K562 (cell line): ENCODE measurements at regions not wholly inside any gene's neighbourhood (a gene's known extent, or its start where the extent isn't known, plus 50 kb on each side); places are given as distances from the start of the nearest gene placed in this dataset.

Experiments used
- ATAC-seq: fragments of 200-7000 bp; cut with Tn5 transposase; 3 replicates; pipeline ENCODE4 v1.9.1; 2020; ENCODE audit warnings: moderate library complexity
- BruUV-seq: library from RNA; stranded (reverse); fragments of 400-500 nt; replicated peaks from 2 replicates; lab custom pipeline; 2021; lab: Mats Ljungman, UMichigan
- CTCF ChIA-PET: fragments of 300-600 bp; formaldehyde crosslinking; extraction: SDS; loops from one replicate; lab custom pipeline; 2021; ENCODE audit warnings: low intra/inter-chr PET ratio; lab: Yijun Ruan, JAX
- POLR2A ChIA-PET: fragments of 300-600, 350-650 bp; sonication (Branson Sonifier 250); formaldehyde crosslinking; extraction: SDS; loops from one replicate; lab custom pipeline; 2021; ENCODE audit warnings: antibody characterized with exemption, inconsistent platforms; lab: Yijun Ruan, JAX
- DNase-seq, 4 experiments: peaks; one replicate each; pipeline versions ENCODE4 v3.0.0 to v3.0.0-alpha.2; 2011 to 2018; ENCODE audit warnings: low spot score in 3 of 4, mixed read lengths in 3 of 4; ENCODE audit errors: extremely low read depth in 1 of 4
- FAIRE-seq: peaks from 2 replicates; lab custom pipeline; 2011; peaks lifted over from hg19 to GRCh38; lab: Jason Lieb, UNC
- H2AFZ ChIP-seq: 2 replicates; pipeline ENCODE4 v1.6.0; 2011; ENCODE audit warnings: low read depth, low read length, control low read depth, inconsistent platforms
- H3K27ac ChIP-seq: fragments of 200-600 bp; 3 replicates; pipeline ENCODE4 v1.8.0; 2011; ENCODE audit warnings: low read depth, mild to moderate bottlenecking, control low read depth, inconsistent platforms, low read length, moderate library complexity, mixed read lengths; ENCODE audit errors: extremely low read depth
- H3K27me3 ChIP-seq, 2 experiments: fragments of 300-600 bp in 1 of 2; 2 replicates in 1 of 2; 3 replicates in 1 of 2; pipeline versions ENCODE4 v1.6.0 to v1.8.0; 2011; ENCODE audit warnings: inconsistent platforms in 2 of 2, low read length in 2 of 2, mild to moderate bottlenecking in 1 of 2, mixed read lengths in 1 of 2, moderate library complexity in 1 of 2; ENCODE audit not compliant: control insufficient read depth in 2 of 2, insufficient read depth in 2 of 2
- H3K36me3 ChIP-seq: fragments of 300-600 bp; 3 replicates; pipeline ENCODE4 v1.8.0; 2011; ENCODE audit warnings: mild to moderate bottlenecking, low read length, inconsistent platforms; ENCODE audit not compliant: control insufficient read depth, insufficient read depth
- H3K4me1 ChIP-seq, 2 experiments: fragments of 200-600 bp in 1 of 2; replicated peaks in 1 of 2; 2 replicates in 1 of 2; 3 replicates in 1 of 2; pipeline versions ENCODE4 v1.5.1 to v1.8.0; 2011; ENCODE audit warnings: inconsistent platforms in 2 of 2, low read length in 2 of 2, mild to moderate bottlenecking in 1 of 2, mixed read lengths in 1 of 2, moderate library complexity in 1 of 2; ENCODE audit not compliant: control insufficient read depth in 2 of 2, insufficient read depth in 2 of 2
- H3K4me2 ChIP-seq: 2 replicates; pipeline ENCODE4 v1.6.1; 2011; ENCODE audit warnings: low read length, control low read depth, inconsistent platforms, mixed read lengths; ENCODE audit not compliant: insufficient read depth
- H3K4me3 ChIP-seq: fragments of 200-600 bp; sonication (generic), shearing (Covaris generic); 2 replicates; pipeline ENCODE4 v1.5.1; 2016; ENCODE audit warnings: control low read depth, inconsistent platforms
- H3K79me2 ChIP-seq: fragments of 200-600 bp; 3 replicates; pipeline ENCODE4 v1.8.0; 2011; ENCODE audit warnings: low read length, inconsistent platforms; ENCODE audit not compliant: control insufficient read depth, insufficient read depth
- H3K9ac ChIP-seq, 2 experiments: 2 replicates each; pipeline versions ENCODE4 v1.6.0 to v1.6.1; 2011; ENCODE audit warnings: low read depth in 2 of 2, low read length in 2 of 2, control low read depth in 1 of 2, inconsistent platforms in 1 of 2, mild to moderate bottlenecking in 1 of 2, mixed read lengths in 1 of 2; ENCODE audit not compliant: insufficient read depth in 1 of 2
- H3K9me1 ChIP-seq: one replicate; pipeline ENCODE4 v1.6.0; 2011; ENCODE audit warnings: inconsistent platforms, mild to moderate bottlenecking, low read length, moderate library complexity; ENCODE audit not compliant: control insufficient read depth, insufficient read depth
- H3K9me3 ChIP-seq: replicated peaks from 2 replicates; pipeline ENCODE4 v1.5.1; 2011; ENCODE audit warnings: low read depth, low read length, inconsistent platforms; ENCODE audit not compliant: control insufficient read depth, insufficient read depth
- H4K20me1 ChIP-seq: replicated peaks from 2 replicates; pipeline ENCODE4 v1.6.1; 2011; ENCODE audit warnings: low read length, inconsistent platforms, mixed read lengths; ENCODE audit not compliant: control insufficient read depth, insufficient read depth
- CC2D1A ChIP-seq: fragments of 450-650 bp; IDR thresholded peaks from 2 replicates; pipeline ENCODE4 v1.6.1; 2017; ENCODE audit warnings: mild to moderate bottlenecking
- DIDO1 ChIP-seq: fragments of 450-650 bp; IDR thresholded peaks from 2 replicates; pipeline ENCODE4 v1.6.1; 2016; ENCODE audit warnings: low read depth, missing biosample characterization, missing genetic modification characterization
- FOXA1 ChIP-seq: fragments of 450-650 bp; IDR thresholded peaks from 2 replicates; pipeline ENCODE4 v1.6.1; 2016; ENCODE audit warnings: mild to moderate bottlenecking, borderline replicate concordance
- KAT7 ChIP-seq: sonication (generic); formaldehyde crosslinking; IDR thresholded peaks from 2 replicates; pipeline ENCODE4 v1.8.0; 2022; ENCODE audit warnings: missing genetic modification reagents, mild to moderate bottlenecking, borderline replicate concordance
- PCBP1 ChIP-seq: fragments of 200-400 bp; formaldehyde crosslinking; IDR thresholded peaks from 2 replicates; pipeline ENCODE4 v1.6.1; 2018; ENCODE audit warnings: mild to moderate bottlenecking, low read depth, low read length; ENCODE audit not compliant: poor library complexity, severe bottlenecking
- PHB ChIP-seq: fragments of 250-450 bp; sonication (Bioruptor Pico); IDR thresholded peaks from 2 replicates; pipeline ENCODE4 v1.5.0; 2021
- POLR2G ChIP-seq: fragments of 200-400 bp; formaldehyde crosslinking; IDR thresholded peaks from 2 replicates; pipeline ENCODE4 v1.6.1; 2017; ENCODE audit warnings: low read depth, mild to moderate bottlenecking, antibody characterized with exemption, low read length, moderate library complexity
- PREB ChIP-seq: sonication (generic); formaldehyde crosslinking; IDR thresholded peaks from 2 replicates; pipeline ENCODE4 v1.8.1; 2023; ENCODE audit warnings: mild to moderate bottlenecking, missing genetic modification reagents
- SAFB2 ChIP-seq: fragments of 200-400 bp; formaldehyde crosslinking; IDR thresholded peaks from 2 replicates; pipeline ENCODE4 v1.6.1; 2018; ENCODE audit warnings: borderline replicate concordance, low read length, low read depth, moderate library complexity; ENCODE audit not compliant: severe bottlenecking
- SOX6 ChIP-seq: fragments of 450-650 bp; IDR thresholded peaks from 2 replicates; pipeline ENCODE4 v1.6.1; 2014; ENCODE audit warnings: mild to moderate bottlenecking
- ZBED1 ChIP-seq: IDR thresholded peaks from 2 replicates; pipeline ENCODE4 v1.6.1; 2014
- ZEB2 ChIP-seq: fragments of 450-650 bp; IDR thresholded peaks from 2 replicates; pipeline ENCODE4 v1.6.1; 2016
- ZMIZ1 ChIP-seq, 2 experiments: fragments of 150-350 bp in 1 of 2; IDR thresholded peaks; 2 replicates each; pipeline ENCODE4 v1.6.1; 2012 to 2016; ENCODE audit warnings: low read depth in 2 of 2, low read length in 2 of 2, mild to moderate bottlenecking in 1 of 2, moderate library complexity in 1 of 2
- ZNF197 ChIP-seq: fragments of 200-800 bp; sonication (Bioruptor generic); IDR thresholded peaks from 2 replicates; pipeline ENCODE4 v1.6.1; 2016; ENCODE audit warnings: low read depth, missing genetic modification characterization, missing compliant biosample characterization
- WGBS: fragments of 100-300 bp; shearing (Covaris generic); methylation state at CpG from one replicate; pipeline ENCODE4 v1.1.6; 2016; ENCODE audit warnings: low coverage, mixed read lengths; ENCODE audit not compliant: insufficient coverage; ENCODE audit errors: missing lambda C conversion rate; 5-methylcytosine and 5-hydroxymethylcytosine counted together
- in situ Hi-C: fragments of 300-500 bp; cut with MboI; formaldehyde crosslinking; loops from 4 replicates; pipeline ENCODE4 v1.15.0; 2018; ENCODE audit warnings: inconsistent platforms, mixed read lengths
- intact Hi-C: fragments of 100-400 bp; cut with micrococcal nuclease; formaldehyde crosslinking; loops from 2 replicates; pipeline ENCODE4 v1.14.2; 2022
- TF ChIP-seq, protein P1 (sequence below): sonication (generic); formaldehyde crosslinking; IDR thresholded peaks from 2 replicates; pipeline ENCODE4 v1.8.0; 2022; ENCODE audit warnings: mild to moderate bottlenecking, low read depth, missing genetic modification reagents
- TF ChIP-seq, protein P2 (sequence below): fragments of 450-650 bp; formaldehyde crosslinking; IDR thresholded peaks from 2 replicates; pipeline ENCODE4 v1.4.0; 2022; ENCODE audit warnings: missing genetic modification characterization

DNA sequence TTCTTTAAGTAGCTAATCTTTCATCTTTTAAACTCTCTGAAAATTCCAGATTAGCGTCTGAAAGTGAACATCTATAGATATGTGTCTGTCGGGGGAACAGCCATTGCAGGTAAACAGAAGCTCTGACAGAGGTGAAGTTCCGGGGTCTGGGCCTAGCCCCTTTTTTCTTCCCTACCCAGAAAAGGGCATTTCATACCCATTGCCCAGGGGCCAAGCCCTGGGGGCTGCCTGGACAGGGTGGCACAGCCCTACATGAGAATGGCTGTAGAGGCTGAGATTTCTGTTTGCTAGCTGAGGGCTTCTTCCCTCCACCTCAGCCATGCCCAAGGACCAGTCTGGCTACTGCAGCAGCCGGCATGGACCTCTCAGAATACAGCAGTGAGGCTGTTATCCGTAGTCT lies 327.0 kb upstream of the PLET1 start:
- BruUV-seq: no TSS peak
- in situ Hi-C loops: loop anchor here (10.0 kb wide), 1 partner anchor 697 kb away; no protein-coding TSS in a partner anchor
- no peak for TF ChIP-seq ZMIZ1 (IDR thresholded peaks at IDR 0.05; ENCODE audit: low read depth in 2 of 2, low read length in 2 of 2)
- TF ChIP-seq SAFB2: no peak
- no peak for TF ChIP-seq POLR2G
- TF ChIP-seq, protein P1, sequence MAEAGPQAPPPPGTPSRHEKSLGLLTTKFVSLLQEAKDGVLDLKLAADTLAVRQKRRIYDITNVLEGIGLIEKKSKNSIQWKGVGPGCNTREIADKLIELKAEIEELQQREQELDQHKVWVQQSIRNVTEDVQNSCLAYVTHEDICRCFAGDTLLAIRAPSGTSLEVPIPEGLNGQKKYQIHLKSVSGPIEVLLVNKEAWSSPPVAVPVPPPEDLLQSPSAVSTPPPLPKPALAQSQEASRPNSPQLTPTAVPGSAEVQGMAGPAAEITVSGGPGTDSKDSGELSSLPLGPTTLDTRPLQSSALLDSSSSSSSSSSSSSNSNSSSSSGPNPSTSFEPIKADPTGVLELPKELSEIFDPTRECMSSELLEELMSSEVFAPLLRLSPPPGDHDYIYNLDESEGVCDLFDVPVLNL (CRISPR knock-in tag): no peak
- no peak for TF ChIP-seq ZBED1
- no peak for TF ChIP-seq PHB (CRISPR knock-in tag)
- no peak for TF ChIP-seq DIDO1 (tag)
- TF ChIP-seq, protein P2, sequence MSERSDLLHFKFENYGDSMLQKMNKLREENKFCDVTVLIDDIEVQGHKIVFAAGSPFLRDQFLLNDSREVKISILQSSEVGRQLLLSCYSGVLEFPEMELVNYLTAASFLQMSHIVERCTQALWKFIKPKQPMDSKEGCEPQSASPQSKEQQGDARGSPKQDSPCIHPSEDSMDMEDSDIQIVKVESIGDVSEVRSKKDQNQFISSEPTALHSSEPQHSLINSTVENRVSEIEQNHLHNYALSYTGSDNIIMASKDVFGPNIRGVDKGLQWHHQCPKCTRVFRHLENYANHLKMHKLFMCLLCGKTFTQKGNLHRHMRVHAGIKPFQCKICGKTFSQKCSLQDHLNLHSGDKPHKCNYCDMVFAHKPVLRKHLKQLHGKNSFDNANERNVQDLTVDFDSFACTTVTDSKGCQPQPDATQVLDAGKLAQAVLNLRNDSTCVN (CRISPR knock-in tag): no peak
- TF ChIP-seq KAT7: no peak
- no peak for TF ChIP-seq PCBP1
- no peak for TF ChIP-seq FOXA1
- TF ChIP-seq SOX6: no peak
- no peak for TF ChIP-seq CC2D1A
- TF ChIP-seq ZEB2: no peak
- no peak for TF ChIP-seq PREB (CRISPR knock-in tag)
- TF ChIP-seq ZNF197 (CRISPR knock-in tag): no peak

More for the DNA sequence above, 327.0 kb upstream of the PLET1 start:
- Histone ChIP-seq H3K4me1 (no peaks in the 10 kb centered on the region), H3K4me2 (no peak overlapping the region), H3K9me1 (no peaks in the 10 kb centered on the region), H2AFZ (no peak overlapping the region), H3K79me2 (no peaks in the 10 kb centered on the region), H3K27me3 (no peaks in the 10 kb centered on the region), H3K9ac (no peak overlapping the region), H3K36me3 (no peaks in the 10 kb centered on the region), H3K9me3 (no peaks in the 10 kb centered on the region), H3K4me3 (no peak overlapping the region), H3K27ac (no peak overlapping the region), H4K20me1 (no peaks in the 10 kb centered on the region)
- CTCF ChIA-PET: interaction anchor here (1.2 to 1.4 kb wide), 2 partner anchors 207 to 702 kb away, joined by 4 read pairs; no protein-coding TSS in a partner anchor
- ATAC-seq: no peak
- FAIRE-seq: no peak
- POLR2A ChIA-PET: interaction anchor here (0.6 kb wide), 2 partner anchors 140 to 947 kb away, joined by 3 read pairs; no protein-coding TSS in a partner anchor
- no peak for DNase-seq
- intact Hi-C loops: loop anchor here (1.0 to 2.0 kb wide), 2 partner anchors 207 to 702 kb away; no protein-coding TSS in a partner anchor
- 0% methylated on average over 5 of the region's 5 CpGs for WGBS
